Occipital lobe (tissue), 1 donor: ENCODE measurements at regions not wholly inside any gene's neighbourhood (a gene's known extent, or its start where the extent isn't known, plus 50 kb on each side); places are given as distances from the start of the nearest gene placed in this dataset.

Source experiments
- DNase-seq: peaks from one replicate; lab custom pipeline; 2025; lab: John Stamatoyannopoulos, UW

DNA sequence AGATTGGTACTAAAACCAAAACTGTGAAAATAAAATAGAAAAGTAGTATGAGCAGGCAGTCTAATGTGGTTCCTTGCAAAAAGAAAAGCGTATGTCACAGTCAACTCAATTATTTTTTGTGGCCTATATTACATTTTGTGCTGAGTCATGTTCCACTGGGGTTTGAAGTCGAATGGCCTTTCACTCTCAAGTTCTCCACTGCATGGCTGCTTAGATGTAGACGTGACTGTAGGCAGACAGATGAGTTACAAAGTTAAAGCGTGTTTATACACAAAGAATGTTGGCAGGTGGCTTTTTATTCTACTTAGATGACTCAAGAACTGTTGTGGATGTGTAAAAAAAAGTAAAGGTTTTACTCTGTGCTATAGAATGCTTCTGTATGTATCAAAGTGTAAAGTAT is 133.9 kb downstream of the SLITRK6 start:
- no peak for DNase-seq

DNA sequence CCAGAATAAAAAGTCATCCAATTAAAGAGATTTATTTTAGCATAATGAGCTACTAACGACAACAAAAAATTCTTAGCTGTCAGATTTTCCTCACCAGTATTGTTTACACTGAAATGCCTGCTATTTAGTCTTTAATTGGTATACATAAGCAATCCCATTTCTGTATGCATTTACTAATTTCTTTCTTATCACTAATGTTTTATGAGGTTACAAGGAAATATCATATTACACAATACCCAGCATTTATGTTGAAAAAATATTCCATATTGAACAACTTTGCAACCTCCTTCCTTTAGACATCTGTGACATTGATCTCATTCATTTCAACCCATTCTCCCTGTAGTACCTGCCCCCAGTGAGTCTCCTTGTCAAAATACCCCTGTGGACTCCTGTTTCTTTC is 135.4 kb downstream of the SLITRK6 start:
- DNase-seq: no peak

DNA sequence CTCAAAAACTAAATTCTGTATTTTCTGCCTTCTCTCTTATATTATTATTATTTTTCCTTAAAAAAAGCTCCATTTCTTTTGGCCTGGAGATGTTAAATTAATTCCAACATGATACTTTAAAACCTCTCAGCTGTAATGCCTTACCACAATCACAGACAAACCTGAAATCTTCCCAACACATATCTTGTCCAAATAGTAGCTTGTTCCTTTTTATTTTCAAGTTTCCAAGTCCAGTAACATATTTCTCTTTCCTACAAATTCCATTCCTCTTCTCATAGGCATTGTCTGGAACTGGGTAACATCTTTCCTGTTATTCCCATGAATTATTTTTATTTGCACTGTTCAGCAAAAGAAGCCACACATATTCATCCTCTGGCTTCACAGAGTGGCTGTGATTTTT is 137.0 kb downstream of the SLITRK6 start:
- DNase-seq: no peak

DNA sequence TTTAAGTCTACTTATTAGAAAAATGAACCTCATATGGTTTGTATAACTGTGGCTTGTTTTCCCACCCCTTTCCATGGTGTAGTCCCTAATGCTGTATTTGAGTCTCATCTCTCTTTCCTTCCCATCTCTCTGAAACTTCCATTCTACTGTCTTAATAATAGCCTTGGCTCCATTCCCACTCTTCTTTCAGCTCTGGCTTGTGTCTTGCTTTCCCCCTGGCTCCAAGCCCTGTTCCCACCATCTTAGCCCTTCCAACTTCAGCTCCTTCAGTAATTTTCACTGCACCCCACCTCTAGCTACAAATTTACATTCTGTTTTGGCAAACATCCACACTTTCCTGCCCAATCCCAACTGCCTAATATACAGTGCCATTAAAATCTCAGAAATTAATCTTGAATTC is 137.5 kb downstream of the SLITRK6 start:
- DNase-seq: no peak

DNA sequence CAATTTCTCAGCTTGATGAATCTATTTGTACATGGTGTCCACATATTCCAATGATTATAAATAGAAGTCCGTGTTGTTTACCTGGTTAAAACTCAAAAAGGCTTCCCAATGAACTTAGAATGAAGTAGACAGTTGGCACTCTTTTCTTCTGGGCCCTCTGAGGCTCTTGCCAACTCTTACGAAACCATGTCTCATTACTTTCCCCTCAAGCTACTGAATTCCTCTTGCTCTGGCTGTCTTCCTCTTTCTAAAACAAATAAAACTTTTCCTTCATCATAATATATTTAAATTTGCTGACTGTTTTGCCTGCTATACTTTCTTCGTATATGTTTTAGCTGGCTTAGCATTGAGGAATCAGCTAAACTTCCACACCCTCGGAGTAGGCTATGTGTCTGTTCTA is 139.7 kb downstream of the SLITRK6 start:
- no peak for DNase-seq

DNA sequence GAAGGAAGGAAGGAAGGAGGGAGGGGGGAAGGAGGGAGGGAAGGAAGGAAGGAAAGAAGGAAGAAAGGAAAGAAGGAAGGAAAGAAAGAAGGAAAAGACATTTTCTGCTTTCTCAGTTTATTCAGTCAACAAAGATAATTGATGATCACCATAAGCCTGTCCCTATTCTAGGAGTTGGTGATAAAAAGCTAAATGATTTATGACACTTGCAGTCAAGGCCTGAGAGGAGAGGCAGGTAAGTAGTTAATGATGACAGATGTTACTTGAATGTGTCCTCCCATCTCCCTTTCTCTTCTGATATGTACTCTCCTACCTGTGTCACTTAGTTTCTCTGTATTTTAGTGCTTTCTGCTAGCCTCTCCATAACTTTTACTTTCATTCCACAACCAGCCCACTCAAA is 141.3 kb downstream of the SLITRK6 start:
- no peak for DNase-seq

DNA sequence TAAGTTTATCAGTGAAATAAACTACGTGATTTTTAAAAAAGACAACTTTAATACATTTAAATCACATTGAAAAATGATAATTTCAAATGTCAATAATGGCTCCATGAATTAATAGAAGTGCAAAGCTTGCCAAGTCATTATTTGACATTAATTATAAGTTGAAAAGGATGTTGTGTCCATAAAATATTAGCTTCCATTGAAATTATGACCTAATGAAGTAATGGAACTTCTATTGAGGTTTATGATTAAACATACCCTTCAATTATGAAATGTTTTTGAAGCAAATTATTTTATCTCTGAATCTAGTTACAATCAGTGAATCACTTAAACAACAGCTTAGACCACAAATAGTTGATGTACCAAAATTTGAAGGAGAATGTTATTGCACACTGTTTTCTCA is 144.2 kb downstream of the SLITRK6 start:
- DNase-seq: no peak

DNA sequence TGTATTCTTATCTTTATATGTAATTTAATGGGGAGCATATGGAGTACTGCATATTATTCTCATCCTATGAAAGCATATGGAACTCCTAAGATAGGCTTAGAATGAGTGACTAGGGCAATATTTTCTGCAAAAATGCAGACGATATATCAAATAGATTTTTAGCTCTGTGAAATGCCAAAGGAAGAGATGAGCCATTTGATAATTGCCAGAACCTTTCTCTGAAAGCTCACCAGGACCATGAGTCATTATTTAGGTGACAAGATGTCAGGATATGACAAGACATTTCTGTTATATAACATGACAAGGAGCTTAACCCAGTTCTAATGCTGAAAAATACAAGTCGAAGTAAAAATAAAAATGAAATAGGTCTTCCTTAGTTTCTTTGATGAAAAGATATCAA is 145.0 kb downstream of the SLITRK6 start:
- DNase-seq: no peak

DNA sequence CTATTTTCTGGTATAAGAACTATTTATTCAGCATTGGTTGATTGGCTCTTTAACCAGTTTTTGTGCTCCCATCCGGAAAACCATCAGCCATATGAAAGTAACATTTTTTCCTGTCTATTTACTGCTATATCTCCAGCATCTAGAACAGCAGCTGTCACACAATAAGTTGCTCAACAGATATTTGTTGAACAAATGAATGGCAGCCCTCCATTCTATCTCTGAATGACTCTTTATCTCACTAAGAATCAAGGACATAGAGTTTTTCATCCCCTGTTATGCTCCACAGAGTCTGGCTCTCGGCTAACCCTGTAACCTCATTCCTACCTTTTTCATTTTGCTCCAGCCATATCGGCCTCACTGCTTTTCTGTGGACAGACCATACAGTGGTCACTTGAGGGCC is 145.5 kb downstream of the SLITRK6 start:
- DNase-seq: no peak

DNA sequence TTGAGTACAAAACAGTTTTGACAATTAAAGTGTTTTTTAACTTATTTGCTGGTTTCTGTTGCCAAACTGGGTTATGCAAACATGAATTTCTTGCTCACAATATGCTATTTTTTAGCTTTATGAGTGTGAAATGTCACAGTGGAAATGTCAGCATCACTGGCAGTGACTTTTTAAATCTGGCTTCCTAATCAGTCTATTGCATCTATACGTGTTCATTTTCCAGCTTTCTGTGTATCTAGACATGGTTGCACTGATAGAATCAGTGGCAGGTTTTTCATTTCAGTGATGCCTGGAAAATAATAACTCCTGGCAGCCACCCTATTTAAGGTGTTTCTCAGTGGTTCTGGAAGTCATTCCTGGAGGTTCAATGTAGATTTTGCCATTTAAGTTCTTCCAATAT is 146.7 kb downstream of the SLITRK6 start:
- DNase-seq: no peak

DNA sequence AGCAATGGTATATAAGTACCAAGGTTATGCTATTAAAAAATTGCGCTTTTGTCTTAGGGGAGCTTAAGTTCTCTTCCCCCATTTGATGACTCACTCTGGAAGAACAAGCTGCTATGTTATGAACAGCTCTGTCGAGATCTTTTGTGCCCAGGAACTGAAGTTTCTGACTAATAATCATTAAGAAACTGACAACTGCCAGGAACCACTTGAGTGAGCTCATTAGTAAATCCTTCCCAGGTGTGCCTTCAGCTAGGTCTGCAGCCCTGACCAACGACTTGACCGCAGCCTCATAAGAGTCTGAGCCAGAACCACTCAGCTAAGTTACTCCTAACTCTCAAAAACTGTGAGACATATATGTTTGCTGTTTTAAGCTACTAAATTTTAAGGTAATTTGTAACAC is 147.8 kb downstream of the SLITRK6 start:
- DNase-seq: no peak

DNA sequence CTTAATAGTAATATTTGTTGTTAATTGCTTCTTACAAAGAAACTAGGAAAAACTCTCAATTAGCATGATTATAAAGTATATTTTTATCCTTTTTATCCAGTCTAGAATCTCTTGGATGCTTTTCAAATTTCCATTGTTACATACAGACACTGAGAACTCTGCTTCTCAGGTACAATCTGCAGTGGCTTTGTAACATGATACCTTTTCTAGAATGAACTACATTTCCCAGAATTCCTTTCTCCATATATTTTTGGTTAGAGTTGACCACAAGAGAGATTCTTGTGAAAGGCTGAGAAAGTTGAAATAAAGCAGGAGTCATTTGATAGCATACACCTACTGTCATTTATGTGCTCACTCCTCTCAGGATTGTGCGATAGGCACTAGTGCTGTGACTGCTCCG is 148.6 kb downstream of the SLITRK6 start:
- no peak for DNase-seq

DNA sequence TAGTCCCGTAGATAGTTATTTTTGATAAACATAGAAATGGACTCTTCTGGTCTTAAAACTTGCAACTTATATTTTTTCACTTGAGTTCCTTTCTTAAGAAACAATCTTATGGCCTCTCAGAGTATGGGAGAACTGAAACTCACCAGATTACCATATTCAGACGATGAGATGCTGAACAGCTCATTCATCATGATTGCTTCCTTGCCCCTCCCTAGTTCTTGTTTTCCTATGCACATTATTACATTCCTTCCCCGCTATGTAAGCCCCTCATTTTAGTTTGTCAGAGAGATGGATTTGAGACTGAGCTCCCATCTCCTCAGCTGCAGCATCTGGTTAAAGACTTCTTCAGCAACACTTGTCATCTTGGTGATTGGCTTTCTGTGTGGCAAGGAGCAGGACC is 158.5 kb downstream of the SLITRK6 start:
- no peak for DNase-seq

DNA sequence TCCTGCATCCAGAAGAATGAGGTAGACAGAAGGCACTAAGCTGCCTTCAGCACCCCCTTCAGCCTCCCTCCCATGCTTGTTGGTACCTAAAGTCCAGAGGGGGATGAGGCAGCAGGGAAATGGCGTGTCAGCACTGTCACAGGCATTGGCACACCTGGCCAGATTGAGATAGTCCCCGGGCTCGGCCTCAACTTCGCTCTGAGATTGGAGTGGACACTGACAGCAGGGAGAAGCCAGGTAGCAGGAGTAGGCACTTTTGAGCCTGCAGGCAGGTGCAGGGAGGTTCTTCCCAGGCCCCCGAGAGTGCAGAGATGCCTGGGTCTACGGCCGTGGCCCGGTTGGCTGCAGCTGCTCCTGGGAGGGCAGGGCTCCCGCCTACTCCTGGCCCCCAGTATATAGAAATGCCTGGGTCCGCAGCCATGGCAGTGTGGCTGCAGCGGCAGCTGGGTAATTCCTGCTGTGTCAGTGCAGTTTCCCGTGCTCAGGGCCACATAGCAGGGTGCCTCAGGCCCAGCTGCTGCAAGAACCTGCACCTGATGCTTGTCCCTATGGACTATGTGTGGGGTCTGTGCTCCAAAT is 160.3 kb downstream of the SLITRK6 start:
- no peak for DNase-seq

DNA sequence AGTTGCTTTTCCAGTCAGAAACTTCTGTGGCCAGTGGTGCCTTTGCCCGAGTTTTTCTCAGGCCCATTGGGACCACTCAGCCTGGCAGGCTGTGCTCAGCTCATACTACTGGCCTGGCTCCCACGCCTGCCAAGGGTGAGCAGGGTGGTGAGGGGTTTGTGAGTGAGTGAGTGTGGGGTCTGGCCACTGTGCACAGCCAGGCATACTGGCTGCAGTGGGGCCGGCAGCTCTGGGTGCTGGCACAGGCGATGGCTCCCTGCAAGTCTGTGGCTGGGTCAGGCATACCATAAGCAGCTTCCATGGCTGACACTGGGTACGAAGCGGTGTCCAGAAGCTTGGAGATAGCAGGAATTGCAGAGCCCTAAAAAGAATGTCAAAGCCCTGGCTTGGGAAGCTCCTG is 161.0 kb downstream of the SLITRK6 start:
- no peak for DNase-seq

DNA sequence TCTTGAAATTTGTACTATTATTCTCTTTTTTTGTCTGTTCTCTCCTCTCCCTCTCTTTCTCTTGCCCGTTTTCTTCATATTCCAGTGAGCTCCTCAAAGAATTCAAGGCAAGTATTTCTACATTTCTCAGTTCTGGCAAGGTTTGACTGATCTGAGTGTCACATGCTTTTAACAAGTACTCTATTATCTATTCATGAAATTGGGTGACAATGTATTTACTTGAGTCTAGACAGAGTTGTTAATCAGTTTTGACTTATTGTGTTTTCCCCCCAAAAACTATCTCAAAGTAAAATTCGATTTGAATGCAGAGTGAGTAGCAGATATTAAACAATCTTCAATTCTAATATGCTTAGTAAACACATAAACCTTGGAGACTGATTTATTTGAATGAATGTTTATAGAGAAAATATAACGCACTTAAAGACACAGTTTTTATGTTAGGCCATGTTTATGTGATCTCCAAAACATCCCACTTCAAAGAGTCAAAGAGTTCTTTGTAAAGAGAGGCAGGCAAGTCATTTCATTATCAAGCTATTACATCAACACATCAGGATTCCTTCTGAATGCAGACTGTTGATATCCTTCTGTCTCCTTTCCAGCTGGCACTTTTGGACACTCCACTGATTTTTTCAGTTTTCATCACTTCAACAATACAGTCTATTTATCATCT is 166.6 kb downstream of the SLITRK6 start:
- DNase-seq: no peak

DNA sequence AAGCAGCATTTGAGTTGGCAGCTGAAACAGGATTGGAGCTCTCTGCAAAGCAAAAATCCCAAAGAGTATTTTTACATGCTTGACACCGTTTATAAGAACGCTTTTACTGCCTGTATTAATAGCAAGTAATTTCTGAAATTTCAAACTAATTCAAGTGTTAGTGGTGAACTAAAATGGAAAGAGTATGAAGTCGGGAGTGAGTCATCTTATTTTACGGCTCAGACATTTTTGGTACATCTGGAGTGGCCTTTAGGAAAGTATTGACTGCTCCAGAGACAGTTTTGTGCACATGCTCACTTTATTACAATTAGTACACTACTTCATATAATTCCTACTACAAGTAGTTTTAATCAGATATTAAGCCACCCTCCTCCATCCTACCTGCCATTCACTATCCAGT is 167.4 kb downstream of the SLITRK6 start:
- DNase-seq: no peak

DNA sequence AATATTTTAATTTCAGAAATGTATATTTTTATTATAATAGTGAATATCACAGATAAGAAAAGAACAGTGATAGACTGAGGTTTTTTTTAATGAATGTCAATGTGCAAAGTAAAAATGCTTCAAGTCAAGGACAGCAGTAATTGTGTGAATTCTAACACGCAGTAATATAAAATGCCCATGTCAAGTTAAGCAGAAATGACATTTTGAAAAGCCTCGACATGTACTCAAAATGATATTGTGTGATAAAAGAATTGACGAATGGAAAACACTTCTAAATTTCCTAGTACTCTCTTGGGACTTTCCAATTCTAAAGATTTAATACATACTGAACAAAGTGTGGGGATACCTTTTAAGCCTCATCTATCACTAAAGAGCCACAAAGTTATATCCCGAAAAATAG is 172.6 kb downstream of the SLITRK6 start:
- no peak for DNase-seq

DNA sequence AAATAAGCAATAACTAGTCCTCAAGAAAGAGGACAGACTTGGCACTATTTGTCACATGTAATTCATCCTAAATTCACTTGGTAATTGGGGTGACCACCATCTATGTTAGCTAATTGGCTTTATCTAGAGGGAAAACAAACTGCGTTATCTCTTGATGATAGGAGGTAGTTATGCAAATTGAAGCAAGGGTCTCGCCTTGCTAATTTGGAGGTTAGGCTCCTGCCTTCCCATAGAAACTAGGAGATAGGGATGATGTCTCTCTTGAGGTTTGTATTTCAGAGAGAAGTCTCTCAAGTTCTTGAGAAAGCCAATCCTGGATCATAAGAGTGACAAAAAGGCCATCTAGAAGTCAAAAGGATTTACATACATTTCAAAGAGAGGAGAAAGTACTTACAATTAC is 179.9 kb downstream of the SLITRK6 start:
- DNase-seq: no peak

DNA sequence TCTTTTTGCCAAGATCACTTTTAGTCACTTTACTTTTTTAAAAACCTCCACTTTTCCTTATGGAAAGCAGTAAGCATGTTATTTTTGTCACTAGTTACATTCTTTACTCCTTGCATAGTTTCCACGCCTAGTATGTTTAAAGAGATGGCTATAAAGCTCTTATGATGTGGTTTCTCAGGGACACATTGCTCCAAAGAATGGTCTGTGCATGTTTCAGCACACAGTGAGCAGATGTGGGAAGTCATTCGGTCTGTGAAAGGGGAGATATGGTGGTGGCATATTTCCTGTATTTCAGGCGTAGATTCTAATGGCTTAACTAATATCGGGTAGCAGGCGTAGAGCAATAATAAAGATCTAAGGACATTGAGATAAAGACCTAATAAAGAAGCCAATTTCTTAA is 180.7 kb downstream of the SLITRK6 start:
- no peak for DNase-seq

DNA sequence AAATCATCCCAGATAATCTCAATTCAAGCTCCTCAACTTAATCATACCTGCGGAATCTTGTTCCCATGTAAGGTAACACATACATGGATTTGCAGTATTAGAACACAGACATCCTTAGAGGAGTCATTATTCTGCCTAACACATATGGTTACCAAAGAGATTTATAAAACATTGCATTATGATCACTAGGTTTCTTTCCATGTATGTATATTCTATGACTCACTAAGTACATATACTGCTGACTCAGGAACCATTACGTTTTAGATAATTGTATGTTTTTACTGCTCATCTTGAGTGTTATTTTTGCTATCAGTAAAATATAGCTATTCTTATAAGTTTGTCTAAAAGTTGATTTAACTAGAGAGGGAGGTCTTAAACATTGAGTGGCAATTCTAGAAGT is 182.9 kb downstream of the SLITRK6 start:
- no peak for DNase-seq

DNA sequence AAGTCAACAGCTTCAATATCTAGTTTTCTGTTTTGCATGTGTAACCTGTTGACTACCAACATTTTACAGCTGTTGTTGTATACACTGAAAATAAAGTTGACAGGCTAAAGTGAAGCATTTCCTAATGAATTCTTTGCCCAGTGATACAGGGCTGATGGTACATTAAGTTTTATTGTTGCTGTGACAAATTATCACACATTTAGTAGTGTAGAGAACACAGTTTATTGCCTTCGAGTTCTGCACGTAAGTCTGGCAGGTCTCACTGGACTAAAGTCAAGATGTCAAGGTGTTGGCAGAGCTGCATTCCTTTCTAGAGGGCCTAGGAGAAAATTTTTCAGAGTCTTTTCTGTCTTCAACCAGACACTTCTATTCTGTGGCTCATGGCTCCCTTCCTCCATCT is 184.2 kb downstream of the SLITRK6 start:
- no peak for DNase-seq

DNA sequence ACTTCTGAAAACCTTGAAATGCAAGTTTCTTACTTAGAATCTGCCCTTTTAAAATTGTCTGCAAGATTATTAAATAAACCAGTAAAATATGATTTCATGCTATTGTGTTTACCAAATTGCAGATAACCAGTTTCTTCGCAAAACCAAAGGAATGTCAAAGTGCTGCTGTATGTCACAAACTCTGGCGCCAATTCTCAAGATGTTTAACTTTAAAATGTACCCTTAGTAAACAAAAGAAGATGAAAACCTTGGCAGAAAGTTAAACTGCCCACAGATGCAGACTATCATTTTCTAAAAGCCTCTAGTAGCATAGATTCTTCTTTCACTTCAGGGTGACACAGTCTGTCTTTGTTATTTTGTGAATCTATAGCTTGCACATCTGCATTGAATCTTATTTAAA is 189.2 kb downstream of the SLITRK6 start:
- DNase-seq: no peak

DNA sequence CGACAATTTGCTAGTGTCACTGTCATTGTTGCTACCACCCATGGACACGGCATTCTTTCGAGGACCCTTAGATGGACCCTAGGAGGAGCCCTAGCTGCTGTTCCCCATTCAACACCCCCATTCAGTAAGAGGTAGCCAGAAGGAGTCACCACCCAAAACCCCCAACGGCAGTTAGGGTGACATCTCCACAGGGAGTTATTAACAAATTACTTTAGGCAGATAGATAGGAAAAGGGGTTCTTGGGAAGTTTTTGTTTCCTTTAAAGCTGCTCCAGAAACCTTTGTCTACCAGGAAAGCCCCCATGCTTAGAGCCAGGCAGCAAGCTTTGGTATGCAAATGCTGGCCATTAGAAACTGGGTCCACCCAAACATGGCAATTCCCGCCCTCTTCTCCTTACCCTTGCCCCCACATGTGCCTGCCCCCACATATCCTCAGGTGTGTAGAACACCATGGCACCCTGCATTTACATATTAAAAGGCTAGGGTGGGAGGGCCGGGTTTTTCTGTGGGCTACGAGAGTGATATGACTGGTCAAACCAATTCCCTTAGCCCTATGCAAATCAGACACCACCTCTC is 190.9 kb downstream of the SLITRK6 start:
- DNase-seq: no peak
